H1 (cell line): ENCODE measurements at regions not wholly inside any gene's neighbourhood (a gene's known extent, or its start where the extent isn't known, plus 50 kb on each side); places are given as distances from the start of the nearest gene placed in this dataset.

Experiments used
- ATF2 ChIP-seq: IDR thresholded peaks from 2 replicates; pipeline ENCODE4 v1.6.1; 2012; ENCODE audit warnings: low read length, inconsistent platforms
- CEBPB ChIP-seq: IDR thresholded peaks from 2 replicates; pipeline ENCODE4 v1.6.1; 2012; ENCODE audit warnings: low read depth, low read length
- CHD1 ChIP-seq: IDR thresholded peaks from 2 replicates; pipeline ENCODE4 v1.6.1; 2012; ENCODE audit warnings: low read depth, low read length, improper control_type of control experiment
- CTCF ChIP-seq, 3 experiments: IDR thresholded peaks; 1 replicate in 2 of 3; 2 replicates in 1 of 3; pipeline versions ENCODE4 v1.5.1 to v1.6.1; 2011; ENCODE audit warnings: low read length in 3 of 3, mild to moderate bottlenecking in 3 of 3, inconsistent platforms in 2 of 3, low read depth in 1 of 3, moderate library complexity in 1 of 3; ENCODE audit not compliant: insufficient read depth in 1 of 3; ENCODE audit errors: control extremely low read depth in 1 of 3
- EZH2 ChIP-seq: fragments of 200-600 bp; sonication (generic); IDR thresholded peaks from 2 replicates; pipeline ENCODE4 v1.7.1; 2012; ENCODE audit warnings: low read depth, mild to moderate bottlenecking, moderate library complexity, low read length, inconsistent platforms; ENCODE audit not compliant: severe bottlenecking
- GABPA ChIP-seq: IDR thresholded peaks from 2 replicates; pipeline ENCODE4 v1.6.1; 2011; ENCODE audit warnings: mild to moderate bottlenecking, low read length, moderate library complexity, borderline replicate concordance; ENCODE audit not compliant: insufficient read depth
- KDM1A ChIP-seq: fragments of 200-600, 300-600 bp; sonication (generic); IDR thresholded peaks from 2 replicates; pipeline ENCODE4 v1.7.1; 2016; ENCODE audit warnings: mild to moderate bottlenecking, low read length, borderline replicate concordance
- MAX ChIP-seq: IDR thresholded peaks from 2 replicates; pipeline ENCODE4 v1.6.1; 2012; ENCODE audit warnings: inconsistent platforms
- POLR2A ChIP-seq, 2 experiments: IDR thresholded peaks; 1 replicate in 1 of 2; 2 replicates in 1 of 2; pipeline ENCODE4 v1.6.1; 2011; ENCODE audit warnings: low read depth in 2 of 2, low read length in 2 of 2, mild to moderate bottlenecking in 2 of 2; ENCODE audit errors: control extremely low read depth in 1 of 2
- RAD21 ChIP-seq, 2 experiments: IDR thresholded peaks in 1 of 2; conservative IDR thresholded peaks in 1 of 2; 2 replicates each; pipeline ENCODE4 v1.6.1; 2011; ENCODE audit warnings: low read depth in 2 of 2, low read length in 2 of 2, improper control_type of control experiment in 1 of 2, inconsistent platforms in 1 of 2, mild to moderate bottlenecking in 1 of 2, moderate library complexity in 1 of 2
- RFX5 ChIP-seq: IDR thresholded peaks from 2 replicates; pipeline ENCODE4 v1.6.1; 2011; ENCODE audit warnings: low read depth, low read length, improper control_type of control experiment, borderline replicate concordance
- SUZ12 ChIP-seq: fragments of 200-600 bp; sonication (generic); IDR thresholded peaks from 2 replicates; pipeline ENCODE4 v1.6.1; 2012; ENCODE audit warnings: mild to moderate bottlenecking, inconsistent platforms, low read length, moderate library complexity, mixed read lengths
- TAF1 ChIP-seq: IDR thresholded peaks from 2 replicates; pipeline ENCODE4 v1.6.1; 2011; ENCODE audit warnings: mild to moderate bottlenecking, low read depth, low read length
- TCF12 ChIP-seq: IDR thresholded peaks from 2 replicates; pipeline ENCODE4 v1.6.1; 2011; ENCODE audit warnings: low read depth, mild to moderate bottlenecking, low read length

- TF ChIP-seq GABPA (no peak), MAX (no peak), CTCF (IDR thresholded peaks at IDR 0.05; ENCODE audit: control extremely low read depth in 1 of 3, insufficient read depth in 1 of 3, low read depth in 1 of 3, low read length in 3 of 3) (no peak), RAD21 (IDR thresholded peaks at IDR 0.05 in 1 of 2, conservative IDR thresholded peaks at IDR 0.05 in 1 of 2; ENCODE audit: low read depth in 2 of 2, low read length in 2 of 2) (no peak), TCF12 (no peak), RFX5 (no peak), POLR2A (IDR thresholded peaks at IDR 0.05; ENCODE audit: control extremely low read depth in 1 of 2, low read depth in 2 of 2, low read length in 2 of 2) (no peak), CHD1 (no peak), EZH2 (no peak), ATF2 (no peak), KDM1A (no peak), CEBPB (no peak), TAF1 (no peak), SUZ12 (no peak)
Observed at GRCh38 chr13:111486331-111486730, 165.9 kb downstream of the TEX29 start.
